SK-N-SH treated with all-trans-retinoic acid at 6 μM for 48 hours (cell line): ENCODE measurements at regions not wholly inside any gene's neighbourhood (a gene's known extent, or its start where the extent isn't known, plus 50 kb on each side); places are given as distances from the start of the nearest gene placed in this dataset.

Experiments used
- ATAC-seq: fragments of 200-7000 bp; cut with Tn5 transposase; 3 replicates; pipeline ENCODE4 v1.9.1; 2020; ENCODE audit warnings: mild to moderate bottlenecking, moderate library complexity
- ARNTL ChIP-seq: fragments of 450-650 bp; formaldehyde crosslinking; IDR thresholded peaks from 2 replicates; pipeline ENCODE4 v1.5.0; 2020; ENCODE audit warnings: low read depth, mild to moderate bottlenecking, moderate library complexity, borderline replicate concordance
- CREB5 ChIP-seq: fragments of 250-450 bp; sonication (Bioruptor Pico); IDR thresholded peaks from 2 replicates; pipeline ENCODE4 v1.5.1; 2020; ENCODE audit warnings: low read depth, mild to moderate bottlenecking, moderate library complexity
- CSRNP3 ChIP-seq: fragments of 250-450 bp; sonication (Bioruptor Pico); IDR thresholded peaks from 2 replicates; pipeline ENCODE4 v1.5.1; 2021; ENCODE audit warnings: mild to moderate bottlenecking, moderate library complexity
- ESRRG ChIP-seq: fragments of 250-450 bp; sonication (Bioruptor Pico); IDR thresholded peaks from 2 replicates; pipeline ENCODE4 v1.6.1; 2021; ENCODE audit warnings: mild to moderate bottlenecking
- ISL1 ChIP-seq: fragments of 250-450 bp; sonication (Bioruptor Pico); IDR thresholded peaks from 2 replicates; pipeline ENCODE4 v2.1.2; 2022; ENCODE audit warnings: mild to moderate bottlenecking, moderate library complexity
- PATZ1 ChIP-seq: fragments of 250-450 bp; sonication (Bioruptor Pico); IDR thresholded peaks from 2 replicates; pipeline ENCODE4 v1.8.0; 2020; ENCODE audit warnings: mild to moderate bottlenecking, moderate library complexity, borderline replicate concordance
- POU6F1 ChIP-seq: fragments of 250-450 bp; sonication (Bioruptor Pico); IDR thresholded peaks from 2 replicates; pipeline ENCODE4 v1.8.0; 2021; ENCODE audit warnings: low read depth, mild to moderate bottlenecking, moderate library complexity, borderline replicate concordance
- RARB ChIP-seq: fragments of 250-450 bp; sonication (Bioruptor Pico); IDR thresholded peaks from 2 replicates; pipeline ENCODE4 v1.8.0; 2021; ENCODE audit warnings: mild to moderate bottlenecking, moderate library complexity
- SNAI2 ChIP-seq: fragments of 250-450 bp; sonication (Bioruptor Pico); IDR thresholded peaks from 2 replicates; pipeline ENCODE4 v1.5.0; 2020; ENCODE audit warnings: mild to moderate bottlenecking, moderate library complexity
- TCF4 ChIP-seq: fragments of 250-450 bp; sonication (Bioruptor Pico); IDR thresholded peaks from 2 replicates; pipeline ENCODE4 v1.8.0; 2021; ENCODE audit warnings: mild to moderate bottlenecking, moderate library complexity, borderline replicate concordance
- TOX ChIP-seq: fragments of 250-450 bp; sonication (Bioruptor Pico); IDR thresholded peaks from 2 replicates; pipeline ENCODE4 v1.8.0; 2021; ENCODE audit warnings: mild to moderate bottlenecking, moderate library complexity, borderline replicate concordance
- TSHZ2 ChIP-seq: fragments of 250-450 bp; sonication (Bioruptor Pico); IDR thresholded peaks from 2 replicates; pipeline ENCODE4 v1.5.0; 2020; ENCODE audit warnings: mild to moderate bottlenecking, moderate library complexity
- ZC3H10 ChIP-seq: fragments of 250-450 bp; sonication (Bioruptor Pico); IDR thresholded peaks from 2 replicates; pipeline ENCODE4 v1.5.1; 2021; ENCODE audit warnings: mild to moderate bottlenecking, moderate library complexity
- ZNF565 ChIP-seq: fragments of 450-650 bp; formaldehyde crosslinking; conservative IDR thresholded peaks from 2 replicates; pipeline ENCODE4 v1.5.0; 2020; ENCODE audit warnings: low read depth, mild to moderate bottlenecking, moderate library complexity
- ZNF70 ChIP-seq: fragments of 450-650 bp; formaldehyde crosslinking; IDR thresholded peaks from 2 replicates; pipeline ENCODE4 v1.5.0; 2020; ENCODE audit warnings: mild to moderate bottlenecking, moderate library complexity
- ZNF8 ChIP-seq: fragments of 450-650 bp; formaldehyde crosslinking; IDR thresholded peaks from 2 replicates; pipeline ENCODE4 v1.5.0; 2020; ENCODE audit warnings: mild to moderate bottlenecking, moderate library complexity

GRCh38 chr17:14470417-14470816 lies 169.5 kb downstream of the HS3ST3B1 start:
- no peak for ATAC-seq
- TF ChIP-seq PATZ1 (CRISPR knock-in tag) (no peak), CSRNP3 (no peak), TSHZ2 (CRISPR knock-in tag) (no peak), ESRRG (no peak), ISL1 (CRISPR knock-in tag) (no peak), ARNTL (CRISPR knock-in tag) (no peak), POU6F1 (no peak), ZC3H10 (CRISPR knock-in tag) (no peak)

GRCh38 chr17:14469971-14470370 lies 169.1 kb downstream of the HS3ST3B1 start:
- no peak for ATAC-seq
- TF ChIP-seq PATZ1 (CRISPR knock-in tag) (no peak), ARNTL (CRISPR knock-in tag) (no peak), TCF4 (CRISPR knock-in tag) (no peak), ZNF70 (CRISPR knock-in tag) (no peak), SNAI2 (CRISPR knock-in tag) (no peak), ZNF565 (CRISPR knock-in tag) (no peak), POU6F1 (no peak), ZNF8 (CRISPR knock-in tag) (no peak)

- ATAC-seq = no peak
- no peak for TF ChIP-seq RARB
- no peak for TF ChIP-seq ARNTL (CRISPR knock-in tag)
- no peak for TF ChIP-seq TOX (CRISPR knock-in tag)
- TF ChIP-seq TSHZ2 (CRISPR knock-in tag) = no peak
- no peak for TF ChIP-seq ZC3H10 (CRISPR knock-in tag)
- no peak for TF ChIP-seq CREB5 (CRISPR knock-in tag)
- TF ChIP-seq TCF4 (CRISPR knock-in tag) = no peak
- TF ChIP-seq ZNF8 (CRISPR knock-in tag) = no peak
- no peak for TF ChIP-seq POU6F1
- no peak for TF ChIP-seq ISL1 (CRISPR knock-in tag)
- no peak for TF ChIP-seq SNAI2 (CRISPR knock-in tag)
These were observed 168.0 kb downstream of the HS3ST3B1 start for GRCh38 chr17:14468858-14469257.
